Myocyte (in vitro differentiated cells): ENCODE measurements at regions not wholly inside any gene's neighbourhood (a gene's known extent, or its start where the extent isn't known, plus 50 kb on each side); places are given as distances from the start of the nearest gene placed in this dataset.
A peak's percentile ranks its signal among the peaks of the same experiment; 100 is the strongest.
"Not testable (repeated sequence)": the region's sequence is repeated elsewhere in the genome, so short reads cannot be mapped to it uniquely, and the experiment has no call there.

Experiments used
- DNase-seq: peaks from one replicate; pipeline ENCODE4 v3.0.0-alpha.2; 2012; ENCODE audit warnings: low read depth

GRCh38 chr16:63453261-63453660 lies 1417.0 kb upstream of the CDH8 start:
- DNase-seq: no peak

GRCh38 chr16:63447121-63447520 lies 1410.9 kb upstream of the CDH8 start:
- DNase-seq: no peak

- DNase-seq: no peak
Measured at GRCh38 chr16:63442246-63442645, 1406.0 kb upstream of the CDH8 start.

GRCh38 chr16:63426275-63426870 lies 1390.1 kb upstream of the CDH8 start:
- no peak for DNase-seq

GRCh38 chr16:63422715-63423114 lies 1386.5 kb upstream of the CDH8 start:
- DNase-seq: no peak

GRCh38 chr16:63416712-63417111 lies 1380.5 kb upstream of the CDH8 start:
- no peak for DNase-seq

- DNase-seq: no peak
Measured at GRCh38 chr16:63415014-63415413, 1378.8 kb upstream of the CDH8 start.

- DNase-seq: no peak
Measured at GRCh38 chr16:63410594-63410993, 1374.4 kb upstream of the CDH8 start.

GRCh38 chr16:63403792-63404191 lies 1367.6 kb upstream of the CDH8 start:
- no peak for DNase-seq

GRCh38 chr16:63388277-63388676 lies 1352.0 kb upstream of the CDH8 start:
- DNase-seq: not testable (repeated sequence)

GRCh38 chr16:63385714-63386432 lies 1349.6 kb upstream of the CDH8 start:
- DNase-seq: no peak

GRCh38 chr16:63373744-63374143 lies 1337.5 kb upstream of the CDH8 start:
- no peak for DNase-seq

- no peak for DNase-seq
Measured at GRCh38 chr16:63372815-63373214, 1336.6 kb upstream of the CDH8 start.

- no peak for DNase-seq
Measured at GRCh38 chr16:63372283-63372682, 1336.0 kb upstream of the CDH8 start.

GRCh38 chr16:63365649-63366304 lies 1329.5 kb upstream of the CDH8 start:
- no peak for DNase-seq

GRCh38 chr16:63363738-63364137 lies 1327.5 kb upstream of the CDH8 start:
- DNase-seq: no peak

GRCh38 chr16:63361032-63361624 lies 1324.9 kb upstream of the CDH8 start:
- peak; percentile 69 for DNase-seq

- DNase-seq: no peak
Measured at GRCh38 chr16:63349961-63350360, 1313.7 kb upstream of the CDH8 start.

GRCh38 chr16:63346000-63346399 lies 1309.8 kb upstream of the CDH8 start:
- DNase-seq: no peak

- DNase-seq: no peak
Measured at GRCh38 chr16:63337264-63337663, 1301.0 kb upstream of the CDH8 start.

GRCh38 chr16:63331111-63331510 lies 1294.9 kb upstream of the CDH8 start:
- no peak for DNase-seq

- no peak for DNase-seq
Measured at GRCh38 chr16:63326736-63327339, 1290.6 kb upstream of the CDH8 start.
